Inferior parietal cortex (tissue), 1 donor: ENCODE measurements at regions not wholly inside any gene's neighbourhood (a gene's known extent, or its start where the extent isn't known, plus 50 kb on each side); places are given as distances from the start of the nearest gene placed in this dataset.
A peak's percentile ranks its signal among the peaks of the same experiment; 100 is the strongest.

Source experiments
- DNase-seq: peaks from one replicate; pipeline ENCODE4 v3.0.0-alpha.2; 2016; ENCODE audit errors: extremely low spot score

GRCh38 chr10:32169556-32169955, 113.3 kb upstream of the KIF5B start:
- no peak for DNase-seq

GRCh38 chr10:32167450-32167849, 111.2 kb upstream of the KIF5B start:
- DNase-seq: no peak

- DNase-seq: no peak
These were observed 110.1 kb upstream of the KIF5B start for GRCh38 chr10:32166365-32166764.

GRCh38 chr10:32163762-32164148, 107.5 kb upstream of the KIF5B start:
- DNase-seq: no peak

- no peak for DNase-seq
These were observed 107.0 kb upstream of the KIF5B start for GRCh38 chr10:32163071-32163761.

- no peak for DNase-seq
These were observed 105.4 kb upstream of the KIF5B start for GRCh38 chr10:32161586-32161985.

- DNase-seq: no peak
These were observed 104.6 kb upstream of the KIF5B start for GRCh38 chr10:32160864-32161263.

GRCh38 chr10:32159264-32159663, 103.0 kb upstream of the KIF5B start:
- no peak for DNase-seq

- no peak for DNase-seq
These were observed 99.8 kb upstream of the KIF5B start for GRCh38 chr10:32156031-32156495.

- DNase-seq: no peak
These were observed 98.9 kb upstream of the KIF5B start for GRCh38 chr10:32155075-32155516.

- DNase-seq: no peak
These were observed 97.7 kb upstream of the KIF5B start for GRCh38 chr10:32153931-32154330.

GRCh38 chr10:32153252-32153651, 97.0 kb upstream of the KIF5B start:
- no peak for DNase-seq

GRCh38 chr10:32151871-32152270, 95.6 kb upstream of the KIF5B start:
- DNase-seq: no peak

GRCh38 chr10:32150532-32151101, 94.4 kb upstream of the KIF5B start:
- DNase-seq: no peak

GRCh38 chr10:32149252-32149955, 93.2 kb upstream of the KIF5B start:
- peak; percentile 15 for DNase-seq

GRCh38 chr10:32148864-32149251, 92.6 kb upstream of the KIF5B start:
- DNase-seq: no peak

- DNase-seq: no peak
These were observed 91.5 kb upstream of the KIF5B start for GRCh38 chr10:32147730-32148129.

- DNase-seq: no peak
These were observed 89.9 kb upstream of the KIF5B start for GRCh38 chr10:32146166-32146565.

GRCh38 chr10:32144817-32145688, 88.8 kb upstream of the KIF5B start:
- no peak for DNase-seq

GRCh38 chr10:32143302-32143847, 87.2 kb upstream of the KIF5B start:
- DNase-seq: no peak

GRCh38 chr10:32142646-32143045, 86.4 kb upstream of the KIF5B start:
- DNase-seq: no peak
